Coronary artery (tissue), 2 donors: ENCODE measurements at regions not wholly inside any gene's neighbourhood (a gene's known extent, or its start where the extent isn't known, plus 50 kb on each side); places are given as distances from the start of the nearest gene placed in this dataset.

ENCODE experiments used
- DNase-seq: peaks from one replicate; pipeline ENCODE4 v3.0.0-alpha.2; 2017; ENCODE audit warnings: low spot score
- H3K27ac ChIP-seq, 2 donors: fragments of 200-600 bp; sonication (generic); one replicate each; pipeline ENCODE4 v1.5.1; 2016 to 2019
- H3K4me3 ChIP-seq: fragments of 200-600 bp; sonication (generic); 2 replicates; pipeline ENCODE4 v1.5.1; 2016; ENCODE audit warnings: mild to moderate bottlenecking, moderate library complexity
- CTCF ChIP-seq: fragments of 200-600 bp; sonication (generic); IDR thresholded peaks from one replicate; pipeline ENCODE4 v1.5.1; 2019; ENCODE audit warnings: antibody characterized with exemption

- DNase-seq, result no peak
- no peak overlapping the region for H3K27ac ChIP-seq
- TF ChIP-seq CTCF, result no peak
- no peak overlapping the region for H3K4me3 ChIP-seq
Observed at GRCh38 chr17:36736201-36737156, 135.1 kb downstream of the MRM1 start.

GRCh38 chr17:36739208-36739607, 137.8 kb downstream of the MRM1 start:
- no peak overlapping the region for H3K27ac ChIP-seq
- H3K4me3 ChIP-seq, result no peak overlapping the region
- DNase-seq, result no peak
- no peak for TF ChIP-seq CTCF

GRCh38 chr17:36740157-36740556, 138.8 kb downstream of the MRM1 start:
- DNase-seq, result no peak
- TF ChIP-seq CTCF, result no peak
- no peak overlapping the region for H3K4me3 ChIP-seq
- no peak overlapping the region for H3K27ac ChIP-seq

GRCh38 chr17:36741019-36741902, 139.9 kb downstream of the MRM1 start:
- DNase-seq, result no peak
- Histone ChIP-seq H3K27ac (no peak overlapping the region), H3K4me3 (no peak overlapping the region)
- TF ChIP-seq CTCF, result no peak

GRCh38 chr17:36742267-36743000, 141.1 kb downstream of the MRM1 start:
- DNase-seq, result no peak
- no peak overlapping the region for H3K4me3 ChIP-seq
- no peak overlapping the region for H3K27ac ChIP-seq
- TF ChIP-seq CTCF, result no peak

- TF ChIP-seq CTCF, result no peak
- no peak for DNase-seq
- Histone ChIP-seq H3K4me3 (no peak overlapping the region), H3K27ac (no peak overlapping the region)
Observed at GRCh38 chr17:36743130-36743529, 141.7 kb downstream of the MRM1 start.
